ENCODE measurements at regions not wholly inside any gene's neighbourhood (a gene's known extent, or its start where the extent isn't known, plus 50 kb on each side); places are given as distances from the start of the nearest gene placed in this dataset.

GRCh38 chr3:145899241-145899640, 261.7 kb downstream of the PLOD2 start:
- TF ChIP-seq POLR2A (IDR thresholded peaks at IDR 0.05) (no peak), EP300 (IDR thresholded peaks at IDR 0.05) (no peak), CTCF (IDR thresholded peaks at IDR 0.05) (no peak)
- Histone ChIP-seq H3K9me3 (no peaks in the 10 kb centered on the region), H3K36me3 (no peaks in the 10 kb centered on the region), H3K27ac (no peak overlapping the region), H3K27me3 (no peaks in the 10 kb centered on the region), H3K4me3 (no peak overlapping the region), H3K4me1 (peaks cover 0 to 6% (median 0%) of the 10 kb centered on the region in 4 donors)
- 65% methylated on average over 4 of the region's 4 CpGs for WGBS, 2 donors
- DNase-seq (ENCODE audit: low spot score in 2 of 2): no peak

GRCh38 chr3:145900056-145900829, 260.7 kb downstream of the PLOD2 start:
- 53 to 68% methylated on average over 3 of the region's 3 CpGs for WGBS, 2 donors

GRCh38 chr3:145902166-145902565, 258.8 kb downstream of the PLOD2 start:
- Histone ChIP-seq H3K4me3 (no peak overlapping the region), H3K27ac (no peak overlapping the region), H3K27me3 (no peaks in the 10 kb centered on the region), H3K36me3 (no peaks in the 10 kb centered on the region), H3K9me3 (no peaks in the 10 kb centered on the region), H3K4me1 (peaks cover 0 to 6% (median 0%) of the 10 kb centered on the region in 4 donors)
- no peak for TF ChIP-seq POLR2A (IDR thresholded peaks at IDR 0.05)
- TF ChIP-seq CTCF (IDR thresholded peaks at IDR 0.05): no peak
- no peak for TF ChIP-seq EP300 (IDR thresholded peaks at IDR 0.05)
- DNase-seq (ENCODE audit: low spot score in 2 of 2): no peak
- 2 to 24% methylated on average over 1 of the region's 1 CpG for WGBS, 2 donors

More at GRCh38 chr3:145900056-145900829, 260.7 kb downstream of the PLOD2 start:
- no peaks in the 10 kb centered on the region for H3K27me3 ChIP-seq
- peaks cover 0 to 6% (median 0%) of the 10 kb centered on the region in 4 donors for H3K4me1 ChIP-seq
- no peaks in the 10 kb centered on the region for H3K9me3 ChIP-seq
- TF ChIP-seq POLR2A (IDR thresholded peaks at IDR 0.05) (no peak), EP300 (IDR thresholded peaks at IDR 0.05) (no peak), CTCF (IDR thresholded peaks at IDR 0.05) (no peak)
- no peaks in the 10 kb centered on the region for H3K36me3 ChIP-seq
- DNase-seq (ENCODE audit: low spot score in 2 of 2): no peak
- no peak overlapping the region for H3K4me3 ChIP-seq
- no peak overlapping the region for H3K27ac ChIP-seq

- no peak for DNase-seq (ENCODE audit: low spot score in 2 of 2)
- no peak overlapping the region for H3K27ac ChIP-seq
- no peaks in the 10 kb centered on the region for H3K27me3 ChIP-seq
- no peaks in the 10 kb centered on the region for H3K36me3 ChIP-seq
- no peak for TF ChIP-seq CTCF (IDR thresholded peaks at IDR 0.05)
- TF ChIP-seq EP300 (IDR thresholded peaks at IDR 0.05): no peak
- TF ChIP-seq POLR2A (IDR thresholded peaks at IDR 0.05): no peak
- no peak overlapping the region for H3K4me3 ChIP-seq
- peaks cover 0 to 6% (median 0%) of the 10 kb centered on the region in 4 donors for H3K4me1 ChIP-seq
- WGBS, 2 donors: 87 to 94% methylated on average over 12 of the region's 12 CpGs
- no peaks in the 10 kb centered on the region for H3K9me3 ChIP-seq
Observed at GRCh38 chr3:145903472-145904013, 257.4 kb downstream of the PLOD2 start.

GRCh38 chr3:145904138-145904537, 256.8 kb downstream of the PLOD2 start:
- peaks cover 0 to 3% (median 0%) of the 10 kb centered on the region in 4 donors for H3K4me1 ChIP-seq
- WGBS, 2 donors: 93% methylated on average over 3 of the region's 7 CpGs
- no peaks in the 10 kb centered on the region for H3K9me3 ChIP-seq
- H3K4me3 ChIP-seq: no peak overlapping the region
- H3K27ac ChIP-seq: no peak overlapping the region
- no peaks in the 10 kb centered on the region for H3K27me3 ChIP-seq
- DNase-seq (ENCODE audit: low spot score in 2 of 2): no peak
- no peaks in the 10 kb centered on the region for H3K36me3 ChIP-seq
- no peak for TF ChIP-seq POLR2A (IDR thresholded peaks at IDR 0.05)
- no peak for TF ChIP-seq CTCF (IDR thresholded peaks at IDR 0.05)
- TF ChIP-seq EP300 (IDR thresholded peaks at IDR 0.05): no peak

Data from tibial nerve (tissue), 4 donors.